ENCODE measurements at regions not wholly inside any gene's neighbourhood (a gene's known extent, or its start where the extent isn't known, plus 50 kb on each side); places are given as distances from the start of the nearest gene placed in this dataset.

- Histone ChIP-seq H3K36me3 (ENCODE audit: low read depth, low read length) (no peaks in the 10 kb centered on the region), H4K20me1 (ENCODE audit: low read length) (no peaks in the 10 kb centered on the region), H3K9me2 (replicated peaks; ENCODE audit: low read length) (no peaks in the 10 kb centered on the region), H3K9ac (ENCODE audit: low read length) (no peak overlapping the region), H3K79me2 (ENCODE audit: low read length) (no peaks in the 10 kb centered on the region), H3K4me2 (ENCODE audit: low read length) (no peak overlapping the region), H3K4me3 (ENCODE audit: low read length) (no peak overlapping the region), H3K27me3 (ENCODE audit: low read length) (no peaks in the 10 kb centered on the region), H3K9me3 (ENCODE audit: low read length) (no peaks in the 10 kb centered on the region), H2AFZ (ENCODE audit: low read length) (no peak overlapping the region), H3K4me1 (ENCODE audit: insufficient read depth, low read length) (no peaks in the 10 kb centered on the region), H3K27ac (ENCODE audit: low read length) (no peak overlapping the region), H3F3A (ENCODE audit: low read length, unreplicated experiment) (no peaks in the 10 kb centered on the region)
- BruUV-seq (replicated peaks): no TSS peak
- DNase-seq (no peak), ATAC-seq (peak; percentile 15; the same call in 1 of the 2 replicates)
- POLR2A ChIA-PET (ENCODE audit: unreplicated experiment): no interaction called here
- intact Hi-C loops (cut with micrococcal nuclease): no loop called here
- CTCF ChIA-PET: no interaction called here
- TF ChIP-seq EZH2phosphoT487 (IDR thresholded peaks at IDR 0.05; ENCODE audit: borderline replicate concordance, low read length) (no peak), CTCF (conservative IDR thresholded peaks at IDR 0.05; ENCODE audit: low read depth, low read length) (no peak), EZH2 (IDR thresholded peaks at IDR 0.05; ENCODE audit: low read length, unreplicated experiment) (no peak)
These were observed 87.7 kb upstream of the TMEM168 start for GRCh38 chr7:112877691-112878460.

GRCh38 chr7:112876877-112877276 is 86.7 kb upstream of the TMEM168 start:
- no peak for ATAC-seq
- Histone ChIP-seq H3F3A (ENCODE audit: low read length, unreplicated experiment) (no peaks in the 10 kb centered on the region), H3K9ac (ENCODE audit: low read length) (no peak overlapping the region), H3K27ac (ENCODE audit: low read length) (no peak overlapping the region), H3K4me2 (ENCODE audit: low read length) (no peak overlapping the region), H4K20me1 (ENCODE audit: low read length) (no peaks in the 10 kb centered on the region), H3K27me3 (ENCODE audit: low read length) (no peaks in the 10 kb centered on the region), H2AFZ (ENCODE audit: low read length) (no peak overlapping the region), H3K9me2 (replicated peaks; ENCODE audit: low read length) (no peaks in the 10 kb centered on the region), H3K36me3 (ENCODE audit: low read depth, low read length) (no peaks in the 10 kb centered on the region), H3K9me3 (ENCODE audit: low read length) (no peaks in the 10 kb centered on the region), H3K79me2 (ENCODE audit: low read length) (no peaks in the 10 kb centered on the region), H3K4me3 (ENCODE audit: low read length) (no peak overlapping the region), H3K4me1 (ENCODE audit: insufficient read depth, low read length) (no peaks in the 10 kb centered on the region)
- TF ChIP-seq CTCF (conservative IDR thresholded peaks at IDR 0.05; ENCODE audit: low read depth, low read length) (no peak), EZH2 (IDR thresholded peaks at IDR 0.05; ENCODE audit: low read length, unreplicated experiment) (no peak), EZH2phosphoT487 (IDR thresholded peaks at IDR 0.05; ENCODE audit: borderline replicate concordance, low read length) (no peak)
- DNase-seq: no peak
- intact Hi-C loops (cut with micrococcal nuclease): no loop called here
- no TSS peak for BruUV-seq (replicated peaks)
- ChIA-PET POLR2A (ENCODE audit: unreplicated experiment) (no interaction called here), CTCF (no interaction called here)

- Histone ChIP-seq H3K79me2 (ENCODE audit: low read length) (no peaks in the 10 kb centered on the region), H3K4me1 (ENCODE audit: insufficient read depth, low read length) (no peaks in the 10 kb centered on the region), H3K4me3 (ENCODE audit: low read length) (no peak overlapping the region), H3K27ac (ENCODE audit: low read length) (no peak overlapping the region), H2AFZ (ENCODE audit: low read length) (no peak overlapping the region), H3K36me3 (ENCODE audit: low read depth, low read length) (no peaks in the 10 kb centered on the region), H3F3A (ENCODE audit: low read length, unreplicated experiment) (no peaks in the 10 kb centered on the region), H3K9me3 (ENCODE audit: low read length) (no peaks in the 10 kb centered on the region), H3K4me2 (ENCODE audit: low read length) (no peak overlapping the region), H3K9me2 (replicated peaks; ENCODE audit: low read length) (no peaks in the 10 kb centered on the region), H3K9ac (ENCODE audit: low read length) (no peak overlapping the region), H3K27me3 (ENCODE audit: low read length) (no peaks in the 10 kb centered on the region), H4K20me1 (ENCODE audit: low read length) (0 out of 2 replicates have a peak, but pooled peaks cover 2% of the 10 kb centered on the region)
- POLR2A ChIA-PET (ENCODE audit: unreplicated experiment): no interaction called here
- TF ChIP-seq CTCF (conservative IDR thresholded peaks at IDR 0.05; ENCODE audit: low read depth, low read length) (no peak), EZH2 (IDR thresholded peaks at IDR 0.05; ENCODE audit: low read length, unreplicated experiment) (no peak), EZH2phosphoT487 (IDR thresholded peaks at IDR 0.05; ENCODE audit: borderline replicate concordance, low read length) (no peak)
- ATAC-seq: no peak
- BruUV-seq (replicated peaks): no TSS peak
- CTCF ChIA-PET: no interaction called here
- DNase-seq: no peak
- intact Hi-C loops (cut with micrococcal nuclease): no loop called here
These were observed 84.7 kb upstream of the TMEM168 start for GRCh38 chr7:112874909-112875308.
